NCI-H2107 treated with DMSO at 0.1 percent for 48 hours (cell line): ENCODE measurements at regions not wholly inside any gene's neighbourhood (a gene's known extent, or its start where the extent isn't known, plus 50 kb on each side); places are given as distances from the start of the nearest gene placed in this dataset.

Experiments used
- DNase-seq: peaks from one replicate; lab custom pipeline; 2025; ENCODE audit not compliant: unreplicated experiment; lab: John Stamatoyannopoulos, UW

- no peak for DNase-seq
Measured at GRCh38 chr7:13028825-13029099, 341.3 kb downstream of the ARL4A start.

GRCh38 chr7:13031468-13031867 is 344.0 kb downstream of the ARL4A start:
- no peak for DNase-seq

- no peak for DNase-seq
Measured at GRCh38 chr7:13032084-13032483, 344.7 kb downstream of the ARL4A start.

GRCh38 chr7:13032576-13032975 is 345.1 kb downstream of the ARL4A start:
- DNase-seq: peak; percentile 35

- DNase-seq: no peak
Measured at GRCh38 chr7:13034693-13035092, 347.3 kb downstream of the ARL4A start.

- DNase-seq: no peak
Measured at GRCh38 chr7:13035233-13035632, 347.8 kb downstream of the ARL4A start.

- DNase-seq: no peak
Measured at GRCh38 chr7:13036256-13036780, 348.9 kb downstream of the ARL4A start.

- no peak for DNase-seq
Measured at GRCh38 chr7:13037216-13037615, 349.8 kb downstream of the ARL4A start.

GRCh38 chr7:13041368-13041988 is 354.0 kb downstream of the ARL4A start:
- no peak for DNase-seq

- DNase-seq: no peak
Measured at GRCh38 chr7:13042605-13043236, 355.3 kb downstream of the ARL4A start.

GRCh38 chr7:13044309-13044708 is 356.9 kb downstream of the ARL4A start:
- no peak for DNase-seq

- DNase-seq: no peak
Measured at GRCh38 chr7:13047061-13047460, 359.6 kb downstream of the ARL4A start.

GRCh38 chr7:13049946-13050345 is 362.5 kb downstream of the ARL4A start:
- no peak for DNase-seq

- no peak for DNase-seq
Measured at GRCh38 chr7:13050703-13051102, 363.3 kb downstream of the ARL4A start.

GRCh38 chr7:13055732-13056368 is 368.4 kb downstream of the ARL4A start:
- DNase-seq: no peak

- no peak for DNase-seq
Measured at GRCh38 chr7:13057462-13058200, 370.2 kb downstream of the ARL4A start.

- no peak for DNase-seq
Measured at GRCh38 chr7:13060173-13060572, 372.7 kb downstream of the ARL4A start.

- no peak for DNase-seq
Measured at GRCh38 chr7:13061115-13061514, 373.7 kb downstream of the ARL4A start.

- DNase-seq: no peak
Measured at GRCh38 chr7:13062631-13063030, 375.2 kb downstream of the ARL4A start.

GRCh38 chr7:13067036-13067435 is 379.6 kb downstream of the ARL4A start:
- no peak for DNase-seq

- no peak for DNase-seq
Measured at GRCh38 chr7:13068032-13068431, 380.6 kb downstream of the ARL4A start.

GRCh38 chr7:13069841-13070240 is 382.4 kb downstream of the ARL4A start:
- no peak for DNase-seq
